ENCODE measurements at regions not wholly inside any gene's neighbourhood (a gene's known extent, or its start where the extent isn't known, plus 50 kb on each side); places are given as distances from the start of the nearest gene placed in this dataset.
A peak's percentile ranks its signal among the peaks of the same experiment; 100 is the strongest.
"Not testable (repeated sequence)": the region's sequence is repeated elsewhere in the genome, so short reads cannot be mapped to it uniquely, and the experiment has no call there.

GRCh38 chr1:169013821-169014220, 92.7 kb upstream of the ATP1B1 start:
- ATAC-seq, result no peak
- no peak for DNase-seq

- ATAC-seq (no peak), DNase-seq (no peak)
Observed at GRCh38 chr1:169015464-169015863, 91.0 kb upstream of the ATP1B1 start.

GRCh38 chr1:169018751-169019150, 87.7 kb upstream of the ATP1B1 start:
- no peak for ATAC-seq
- DNase-seq, result no peak

GRCh38 chr1:169019419-169020058, 87.0 kb upstream of the ATP1B1 start:
- DNase-seq (no peak), ATAC-seq (no peak)

- ATAC-seq (no peak), DNase-seq (no peak)
Observed at GRCh38 chr1:169020684-169021083, 85.8 kb upstream of the ATP1B1 start.

GRCh38 chr1:169022648-169023047, 83.8 kb upstream of the ATP1B1 start:
- ATAC-seq, result no peak

GRCh38 chr1:169024255-169024654, 82.2 kb upstream of the ATP1B1 start:
- DNase-seq, result no peak
- ATAC-seq, result no peak

More at GRCh38 chr1:169022648-169023047, 83.8 kb upstream of the ATP1B1 start:
- no peak for DNase-seq

- ATAC-seq, result no peak
- no peak for DNase-seq
Observed at GRCh38 chr1:169024800-169025271, 81.7 kb upstream of the ATP1B1 start.

GRCh38 chr1:169025412-169025811, 81.1 kb upstream of the ATP1B1 start:
- no peak for ATAC-seq

GRCh38 chr1:169027607-169028320, 78.7 kb upstream of the ATP1B1 start:
- DNase-seq, result no peak
- no peak for ATAC-seq

More at GRCh38 chr1:169025412-169025811, 81.1 kb upstream of the ATP1B1 start:
- DNase-seq, result no peak

GRCh38 chr1:169031566-169032224, 74.8 kb upstream of the ATP1B1 start:
- ATAC-seq, result no peak

GRCh38 chr1:169041366-169041765, 65.1 kb upstream of the ATP1B1 start:
- no peak for DNase-seq
- no peak for ATAC-seq

More at GRCh38 chr1:169031566-169032224, 74.8 kb upstream of the ATP1B1 start:
- no peak for DNase-seq

GRCh38 chr1:169042377-169042776, 64.1 kb upstream of the ATP1B1 start:
- ATAC-seq (no peak), DNase-seq (no peak)

GRCh38 chr1:169043823-169044222, 62.7 kb upstream of the ATP1B1 start:
- DNase-seq, result no peak
- no peak for ATAC-seq

- peak; percentile 92 for ATAC-seq
- peak; percentile 25 for DNase-seq
Observed at GRCh38 chr1:169044296-169044695, 62.2 kb upstream of the ATP1B1 start.

GRCh38 chr1:169044971-169045370, 61.5 kb upstream of the ATP1B1 start:
- ATAC-seq, result no peak
- DNase-seq, result no peak

- ATAC-seq (no peak), DNase-seq (no peak)
Observed at GRCh38 chr1:169046671-169047070, 59.8 kb upstream of the ATP1B1 start.

- no peak for DNase-seq
- no peak for ATAC-seq
Observed at GRCh38 chr1:169047074-169047473, 59.4 kb upstream of the ATP1B1 start.

- no peak for DNase-seq
- no peak for ATAC-seq
Observed at GRCh38 chr1:169048043-169048442, 58.4 kb upstream of the ATP1B1 start.

GRCh38 chr1:169049258-169049938, 57.1 kb upstream of the ATP1B1 start:
- DNase-seq (peak; percentile 43), ATAC-seq (peak; percentile 78)

- ATAC-seq (no peak), DNase-seq (no peak)
Observed at GRCh38 chr1:169051171-169051570, 55.3 kb upstream of the ATP1B1 start.

GRCh38 chr1:169052171-169052570, 54.3 kb upstream of the ATP1B1 start:
- not testable (repeated sequence) for ATAC-seq, DNase-seq
